ENCODE measurements at regions not wholly inside any gene's neighbourhood (a gene's known extent, or its start where the extent isn't known, plus 50 kb on each side); places are given as distances from the start of the nearest gene placed in this dataset.

DNA sequence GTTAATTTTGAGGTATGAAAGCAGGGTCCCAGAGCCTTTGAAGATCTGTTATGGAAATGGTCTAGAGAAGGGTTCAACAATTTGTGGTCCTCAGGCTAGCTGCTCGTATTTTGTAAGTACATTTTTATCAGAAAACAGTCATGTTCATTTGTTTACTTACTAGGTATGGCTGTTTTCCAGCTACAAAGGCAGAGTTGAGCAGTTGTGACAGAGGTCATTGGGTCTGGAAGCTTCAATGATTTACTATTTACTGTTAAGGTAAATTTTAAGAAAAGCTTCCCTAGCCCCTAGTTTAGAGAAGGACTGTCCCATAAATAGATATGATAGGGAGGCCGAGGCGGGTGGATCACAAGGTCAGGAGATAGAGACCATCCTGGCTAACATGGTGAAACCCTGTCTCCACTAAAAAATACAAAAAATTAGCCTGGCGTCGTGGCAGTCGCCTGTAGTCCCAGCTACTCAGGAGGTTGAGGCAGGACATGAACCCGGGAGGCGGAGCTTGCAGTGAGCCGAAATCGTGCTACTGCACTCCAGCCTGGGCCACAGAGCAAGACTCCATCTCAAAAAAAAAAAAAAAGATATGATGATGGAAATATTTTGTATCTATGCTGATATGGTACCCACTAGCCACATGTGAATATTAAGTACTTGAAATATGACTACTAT lies 538.4 kb upstream of the CITED2 start:
- TF ChIP-seq, protein P1, sequence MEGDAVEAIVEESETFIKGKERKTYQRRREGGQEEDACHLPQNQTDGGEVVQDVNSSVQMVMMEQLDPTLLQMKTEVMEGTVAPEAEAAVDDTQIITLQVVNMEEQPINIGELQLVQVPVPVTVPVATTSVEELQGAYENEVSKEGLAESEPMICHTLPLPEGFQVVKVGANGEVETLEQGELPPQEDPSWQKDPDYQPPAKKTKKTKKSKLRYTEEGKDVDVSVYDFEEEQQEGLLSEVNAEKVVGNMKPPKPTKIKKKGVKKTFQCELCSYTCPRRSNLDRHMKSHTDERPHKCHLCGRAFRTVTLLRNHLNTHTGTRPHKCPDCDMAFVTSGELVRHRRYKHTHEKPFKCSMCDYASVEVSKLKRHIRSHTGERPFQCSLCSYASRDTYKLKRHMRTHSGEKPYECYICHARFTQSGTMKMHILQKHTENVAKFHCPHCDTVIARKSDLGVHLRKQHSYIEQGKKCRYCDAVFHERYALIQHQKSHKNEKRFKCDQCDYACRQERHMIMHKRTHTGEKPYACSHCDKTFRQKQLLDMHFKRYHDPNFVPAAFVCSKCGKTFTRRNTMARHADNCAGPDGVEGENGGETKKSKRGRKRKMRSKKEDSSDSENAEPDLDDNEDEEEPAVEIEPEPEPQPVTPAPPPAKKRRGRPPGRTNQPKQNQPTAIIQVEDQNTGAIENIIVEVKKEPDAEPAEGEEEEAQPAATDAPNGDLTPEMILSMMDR (conservative IDR thresholded peaks at IDR 0.05) = no peak
- no peak for TF ChIP-seq EZH2 (IDR thresholded peaks at IDR 0.05; ENCODE audit: low read depth)

Measured in PC-9 (cell line).